MM.1S (cell line): ENCODE measurements at regions not wholly inside any gene's neighbourhood (a gene's known extent, or its start where the extent isn't known, plus 50 kb on each side); places are given as distances from the start of the nearest gene placed in this dataset.

ENCODE experiments used
- DNase-seq: peaks from one replicate; pipeline ENCODE4 v3.0.0-alpha.2; 2015
- H2AFZ ChIP-seq: fragments of 300-600 bp; sonication (generic); 2 replicates; pipeline ENCODE4 v1.6.0; 2016; ENCODE audit warnings: antibody characterized with exemption, low read length
- H3F3A ChIP-seq: fragments of 300-600 bp; sonication (generic); 2 replicates; pipeline ENCODE4 v1.6.1; 2016; ENCODE audit warnings: mild to moderate bottlenecking, antibody characterized with exemption, low read length, moderate library complexity, mixed read lengths; ENCODE audit not compliant: insufficient read depth
- H3K27ac ChIP-seq: fragments of 300-600 bp; sonication (generic); 2 replicates; pipeline ENCODE4 v1.5.1; 2016; ENCODE audit warnings: mild to moderate bottlenecking, low read length
- H3K27me3 ChIP-seq: fragments of 300-600 bp; sonication (generic); replicated peaks from 2 replicates; pipeline ENCODE4 v1.6.0; 2016; ENCODE audit warnings: low read length; ENCODE audit not compliant: insufficient read depth
- H3K36me3 ChIP-seq: fragments of 300-600 bp; sonication (generic); replicated peaks from 2 replicates; pipeline ENCODE4 v1.6.1; 2016; ENCODE audit warnings: mild to moderate bottlenecking, low read length, mixed read lengths; ENCODE audit not compliant: insufficient read depth
- H3K4me1 ChIP-seq: fragments of 300-600 bp; sonication (generic); 2 replicates; pipeline ENCODE4 v1.6.1; 2016; ENCODE audit warnings: low read length, mixed read lengths
- H3K4me2 ChIP-seq: fragments of 300-600 bp; sonication (generic); 2 replicates; pipeline ENCODE4 v1.6.0; 2016; ENCODE audit warnings: low read depth, low read length
- H3K4me3 ChIP-seq: fragments of 300-600 bp; sonication (generic); 2 replicates; pipeline ENCODE4 v1.5.1; 2016; ENCODE audit warnings: low read length, mixed read lengths
- H3K79me2 ChIP-seq: fragments of 300-600 bp; sonication (generic); 2 replicates; pipeline ENCODE4 v1.6.1; 2016; ENCODE audit warnings: mixed run types, low read length, mixed read lengths
- H3K9ac ChIP-seq: fragments of 300-600 bp; sonication (generic); 2 replicates; pipeline ENCODE4 v1.6.1; 2016; ENCODE audit warnings: low read length, mixed read lengths
- H3K9me2 ChIP-seq: fragments of 300-600 bp; sonication (generic); replicated peaks from 2 replicates; pipeline ENCODE4 v1.6.1; 2016; ENCODE audit warnings: mild to moderate bottlenecking, low read length, mixed read lengths; ENCODE audit not compliant: insufficient read depth
- H3K9me3 ChIP-seq: fragments of 300-600 bp; sonication (generic); replicated peaks from 2 replicates; pipeline ENCODE4 v1.6.1; 2016; ENCODE audit warnings: mild to moderate bottlenecking, low read length, mixed read lengths; ENCODE audit not compliant: insufficient read depth
- H4K20me1 ChIP-seq: fragments of 300-600 bp; sonication (generic); 2 replicates; pipeline ENCODE4 v1.6.1; 2016; ENCODE audit warnings: mild to moderate bottlenecking, low read length, moderate library complexity, mixed read lengths; ENCODE audit not compliant: insufficient read depth
- EZH2 ChIP-seq: fragments of 300-600 bp; sonication (generic); optimal IDR thresholded peaks from 2 replicates; pipeline ENCODE3; 2017; ENCODE audit warnings: low read depth, mild to moderate bottlenecking, antibody characterized with exemption, low read length, mixed read lengths
- EZH2phosphoT487 ChIP-seq: fragments of 300-600 bp; sonication (generic); IDR thresholded peaks from 2 replicates; pipeline ENCODE4 v1.6.1; 2018; ENCODE audit warnings: antibody characterized with exemption, low read length
- TF ChIP-seq, protein P1 (sequence below): fragments of 300-600 bp; sonication (generic); IDR thresholded peaks from 2 replicates; pipeline ENCODE4 v1.5.1; 2016; ENCODE audit warnings: antibody characterized with exemption, low read length, mixed read lengths

DNA sequence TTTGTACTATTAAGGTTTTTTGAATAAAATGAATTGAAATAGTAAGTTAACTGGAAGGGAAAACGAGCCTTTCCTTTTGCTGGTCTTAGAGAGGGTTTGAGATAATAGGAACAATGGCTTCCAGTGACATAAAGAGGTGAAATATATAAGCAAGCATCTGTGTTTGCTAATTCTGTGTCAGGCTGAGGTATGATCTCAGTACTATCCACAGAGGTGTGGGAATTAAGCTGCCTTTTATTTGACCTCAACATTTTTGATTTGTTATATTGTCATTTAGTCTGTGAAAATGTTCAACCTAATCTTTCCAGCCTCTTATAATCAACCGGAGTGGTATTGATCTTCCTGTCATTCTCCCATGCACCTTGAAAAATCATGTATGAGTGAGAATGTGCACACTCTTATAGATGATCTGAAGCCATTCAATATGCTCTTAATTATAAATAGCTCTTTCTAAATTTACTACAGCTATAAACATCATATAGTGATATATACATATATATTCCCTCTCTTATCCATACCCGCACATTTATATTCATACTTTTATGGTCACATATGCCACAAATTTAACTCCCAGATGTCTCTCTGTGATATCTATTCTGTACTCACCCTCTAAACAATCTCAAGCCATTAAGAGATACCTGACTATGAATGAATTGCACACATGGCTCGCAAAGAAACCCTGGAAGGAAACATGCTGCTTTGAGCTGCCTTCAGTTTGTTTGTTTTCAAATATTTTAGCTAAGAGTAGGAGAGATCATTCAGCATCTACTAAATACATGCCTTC is 754.7 kb upstream of the NRSN1 start:
- H3K36me3 ChIP-seq: no peaks in the 10 kb centered on the region
- no peak for DNase-seq
- no peaks in the 10 kb centered on the region; the same call in 1 of the 2 replicates for H3K9me3 ChIP-seq
- no peak overlapping the region for H2AFZ ChIP-seq
- H4K20me1 ChIP-seq: no peaks in the 10 kb centered on the region
- no peaks in the 10 kb centered on the region for H3K27me3 ChIP-seq
- TF ChIP-seq EZH2phosphoT487 (no peak), EZH2 (no peak)
- TF ChIP-seq, protein P1, sequence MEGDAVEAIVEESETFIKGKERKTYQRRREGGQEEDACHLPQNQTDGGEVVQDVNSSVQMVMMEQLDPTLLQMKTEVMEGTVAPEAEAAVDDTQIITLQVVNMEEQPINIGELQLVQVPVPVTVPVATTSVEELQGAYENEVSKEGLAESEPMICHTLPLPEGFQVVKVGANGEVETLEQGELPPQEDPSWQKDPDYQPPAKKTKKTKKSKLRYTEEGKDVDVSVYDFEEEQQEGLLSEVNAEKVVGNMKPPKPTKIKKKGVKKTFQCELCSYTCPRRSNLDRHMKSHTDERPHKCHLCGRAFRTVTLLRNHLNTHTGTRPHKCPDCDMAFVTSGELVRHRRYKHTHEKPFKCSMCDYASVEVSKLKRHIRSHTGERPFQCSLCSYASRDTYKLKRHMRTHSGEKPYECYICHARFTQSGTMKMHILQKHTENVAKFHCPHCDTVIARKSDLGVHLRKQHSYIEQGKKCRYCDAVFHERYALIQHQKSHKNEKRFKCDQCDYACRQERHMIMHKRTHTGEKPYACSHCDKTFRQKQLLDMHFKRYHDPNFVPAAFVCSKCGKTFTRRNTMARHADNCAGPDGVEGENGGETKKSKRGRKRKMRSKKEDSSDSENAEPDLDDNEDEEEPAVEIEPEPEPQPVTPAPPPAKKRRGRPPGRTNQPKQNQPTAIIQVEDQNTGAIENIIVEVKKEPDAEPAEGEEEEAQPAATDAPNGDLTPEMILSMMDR: no peak
- H3F3A ChIP-seq: no peaks in the 10 kb centered on the region
- no peaks in the 10 kb centered on the region for H3K9me2 ChIP-seq
- no peak overlapping the region for H3K27ac ChIP-seq
- no peak overlapping the region for H3K9ac ChIP-seq
- H3K4me2 ChIP-seq: no peak overlapping the region
- no peak overlapping the region for H3K4me3 ChIP-seq
- H3K79me2 ChIP-seq: no peaks in the 10 kb centered on the region
- no peaks in the 10 kb centered on the region for H3K4me1 ChIP-seq

DNA sequence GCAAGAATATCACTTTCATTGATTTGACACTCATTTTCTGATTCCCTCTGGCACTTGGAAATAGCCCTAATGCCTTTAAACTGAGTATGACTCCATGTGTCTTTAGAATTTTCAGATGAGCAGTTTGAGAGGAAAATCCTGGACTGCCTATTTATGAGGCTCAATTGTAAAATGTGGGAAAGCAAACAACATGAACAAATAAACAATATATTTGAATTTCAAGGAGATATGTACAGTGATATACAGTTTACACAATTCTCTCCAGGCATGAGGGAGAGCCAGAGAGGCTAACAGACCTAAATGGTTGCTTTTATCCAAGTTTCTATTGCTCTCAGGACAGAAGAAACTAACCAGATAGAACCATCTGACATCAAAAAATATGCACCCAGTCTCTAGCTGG is 748.2 kb upstream of the NRSN1 start:
- H3K9me3 ChIP-seq: no peaks in the 10 kb centered on the region
- H3F3A ChIP-seq: no peaks in the 10 kb centered on the region
- DNase-seq: no peak
- no peak overlapping the region for H2AFZ ChIP-seq
- no peak overlapping the region for H3K27ac ChIP-seq
- no peak overlapping the region for H3K4me3 ChIP-seq
- no peaks in the 10 kb centered on the region for H3K36me3 ChIP-seq
- TF ChIP-seq EZH2 (no peak), EZH2phosphoT487 (no peak)
- TF ChIP-seq, protein P1: no peak
- no peaks in the 10 kb centered on the region for H3K79me2 ChIP-seq
- H4K20me1 ChIP-seq: no peaks in the 10 kb centered on the region
- H3K4me2 ChIP-seq: no peak overlapping the region
- H3K4me1 ChIP-seq: no peaks in the 10 kb centered on the region
- no peaks in the 10 kb centered on the region for H3K9me2 ChIP-seq
- no peak overlapping the region for H3K9ac ChIP-seq
- no peaks in the 10 kb centered on the region for H3K27me3 ChIP-seq

DNA sequence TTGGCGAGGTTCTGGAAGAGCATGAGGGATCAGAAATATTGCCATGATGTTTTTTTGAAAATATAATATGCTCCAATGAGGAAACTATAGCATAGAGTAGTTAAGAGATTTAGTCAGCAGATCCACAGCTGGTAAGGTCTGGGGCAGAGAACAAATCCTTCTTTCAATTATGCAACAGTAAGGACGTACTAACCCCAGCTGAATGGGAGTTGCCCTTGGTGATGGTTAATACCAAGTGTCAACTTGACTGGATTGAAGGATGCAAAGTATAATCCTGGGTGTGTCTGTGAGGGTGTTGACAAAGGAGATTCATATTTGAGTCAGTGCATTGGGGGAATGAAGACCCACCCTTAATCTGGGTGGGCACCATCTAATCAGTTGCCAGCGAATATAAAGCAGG is 745.5 kb upstream of the NRSN1 start:
- Histone ChIP-seq H3K4me1 (no peaks in the 10 kb centered on the region), H3K9ac (no peak overlapping the region), H3K9me3 (no peaks in the 10 kb centered on the region), H3K27ac (no peak overlapping the region), H3K4me2 (no peak overlapping the region), H4K20me1 (no peaks in the 10 kb centered on the region), H3K27me3 (no peaks in the 10 kb centered on the region), H3K9me2 (no peaks in the 10 kb centered on the region), H3F3A (no peaks in the 10 kb centered on the region), H2AFZ (no peak overlapping the region), H3K36me3 (no peaks in the 10 kb centered on the region), H3K4me3 (no peak overlapping the region), H3K79me2 (no peaks in the 10 kb centered on the region)
- TF ChIP-seq, protein P1: no peak
- TF ChIP-seq EZH2: no peak
- no peak for TF ChIP-seq EZH2phosphoT487
- DNase-seq: no peak
